22Rv1 (cell line): ENCODE measurements at regions not wholly inside any gene's neighbourhood (a gene's known extent, or its start where the extent isn't known, plus 50 kb on each side); places are given as distances from the start of the nearest gene placed in this dataset.

Experiments used
- CTCF ChIP-seq: fragments of 450-650 bp; IDR thresholded peaks from 2 replicates; pipeline ENCODE4 v1.5.1; 2017; ENCODE audit warnings: mild to moderate bottlenecking
- ZFX ChIP-seq: fragments of 450-650 bp; IDR thresholded peaks from 2 replicates; pipeline ENCODE4 v1.6.1; 2017; ENCODE audit warnings: antibody characterized with exemption, borderline replicate concordance

- TF ChIP-seq CTCF (no peak), ZFX (no peak)
Measured at GRCh38 chr2:2910259-2910658, 467.4 kb downstream of the EIPR1 start.
